ENCODE measurements at regions not wholly inside any gene's neighbourhood (a gene's known extent, or its start where the extent isn't known, plus 50 kb on each side); places are given as distances from the start of the nearest gene placed in this dataset.

GRCh38 chr7:131858611-131859010 is 302.2 kb upstream of the PODXL start (continued):
- no peak for TF ChIP-seq ATOH8 (CRISPR knock-in tag; IDR thresholded peaks at IDR 0.05; ENCODE audit: low read depth)

GRCh38 chr7:131849472-131849871 is 293.0 kb upstream of the PODXL start:
- FAIRE-seq (no peak), ATAC-seq (no peak; a peak in 1 of 6 replicates), DNase-seq (ENCODE audit: low read depth in 1 of 2, low spot score in 1 of 2) (no peak)
- Histone ChIP-seq H3K4me3 (no peak overlapping the region), H3K27ac (no peak overlapping the region), H3K9me3 (0 out of 3 replicates have a peak, but pooled peaks cover 3% of the 10 kb centered on the region), H3K4me1 (peaks cover 6% of the 10 kb centered on the region; the same call in 2 of the 3 replicates), H3K4me2 (no peak overlapping the region)
- ChIA-PET POLR2A (no interaction called here), CTCF (interaction anchor here (0.7 to 3.8 kb wide), 5 partner anchors 10 to 731 kb away, joined by 3 to 44 read pairs (median 5); no protein-coding TSS in a partner anchor)
- no peak for TF ChIP-seq TP53 (CRISPR knock-in tag; IDR thresholded peaks at IDR 0.05)
- TF ChIP-seq EHF (CRISPR knock-in tag; IDR thresholded peaks at IDR 0.05): no peak
- no peak for TF ChIP-seq NR3C1 (IDR thresholded peaks at IDR 0.05)
- no peak for TF ChIP-seq ZNF302 (CRISPR knock-in tag; IDR thresholded peaks at IDR 0.05)
- TF ChIP-seq SMC3 (IDR thresholded peaks at IDR 0.05): no peak
- WGBS (ENCODE audit: missing lambda C conversion rate): 89% methylated on average over 5 of the region's 7 CpGs

GRCh38 chr7:131848033-131848432 is 291.6 kb upstream of the PODXL start:
- no peak overlapping the region for H3K4me3 ChIP-seq
- no peak overlapping the region for H3K27ac ChIP-seq
- H3K4me1 ChIP-seq: peaks cover 17% of the 10 kb centered on the region; the same call in 2 of the 3 replicates
- FAIRE-seq: no peak
- POLR2A ChIA-PET: no interaction called here
- no peak overlapping the region for H3K4me2 ChIP-seq
- DNase-seq (ENCODE audit: low read depth in 1 of 2, low spot score in 1 of 2): no peak
- CTCF ChIA-PET: interaction anchor here (0.6 to 3.8 kb wide), 2 partner anchors 12 to 1894 kb away, joined by 3 to 44 read pairs; no protein-coding TSS in a partner anchor
- 39% methylated on average over 7 of the region's 7 CpGs for WGBS (ENCODE audit: missing lambda C conversion rate)
- TF ChIP-seq FOXS1 (CRISPR knock-in tag; IDR thresholded peaks at IDR 0.05) (no peak), KDM5A (IDR thresholded peaks at IDR 0.05) (no peak), RFX5 (IDR thresholded peaks at IDR 0.05) (no peak), ATOH8 (CRISPR knock-in tag; IDR thresholded peaks at IDR 0.05; ENCODE audit: low read depth) (no peak), NPAS2 (CRISPR knock-in tag; IDR thresholded peaks at IDR 0.05; ENCODE audit: borderline replicate concordance) (no peak), HOXB5 (CRISPR knock-in tag; IDR thresholded peaks at IDR 0.05) (no peak), HOXA7 (CRISPR knock-in tag; IDR thresholded peaks at IDR 0.05) (no peak), JUN (IDR thresholded peaks at IDR 0.05) (no peak), EP300 (IDR thresholded peaks at IDR 0.05) (no peak), FOSL2 (IDR thresholded peaks at IDR 0.05) (no peak), FOSL2 (CRISPR knock-in tag; IDR thresholded peaks at IDR 0.05) (no peak)
- ATAC-seq: no peak
- H3K9me3 ChIP-seq: no peaks in the 10 kb centered on the region

GRCh38 chr7:131845573-131846314 is 289.3 kb upstream of the PODXL start:
- CTCF ChIA-PET: interaction anchor here (1.3 to 3.6 kb wide), 5 partner anchors 10 to 100 kb away, joined by 3 to 35 read pairs (median 5); no protein-coding TSS in a partner anchor

More at GRCh38 chr7:131845573-131846314, 289.3 kb upstream of the PODXL start:
- Histone ChIP-seq H3K4me1 (peaks cover 17% of the 10 kb centered on the region; the same call in 2 of the 3 replicates), H3K27ac (no peak overlapping the region), H3K9me3 (no peaks in the 10 kb centered on the region), H3K4me2 (no peak overlapping the region), H3K4me3 (no peak overlapping the region)
- FAIRE-seq (no peak), ATAC-seq (no peak), DNase-seq (ENCODE audit: low read depth in 1 of 2, low spot score in 1 of 2) (no peak)
- POLR2A ChIA-PET: interaction anchor here (0.7 kb wide), 1 partner anchor 427 kb away, joined by 6 read pairs; no protein-coding TSS in a partner anchor
- TF ChIP-seq MAFK (IDR thresholded peaks at IDR 0.05; ENCODE audit: partially characterized antibody) (no peak), ATOH8 (CRISPR knock-in tag; IDR thresholded peaks at IDR 0.05; ENCODE audit: low read depth) (no peak), HEYL (CRISPR knock-in tag; IDR thresholded peaks at IDR 0.05) (no peak), TP53 (CRISPR knock-in tag; IDR thresholded peaks at IDR 0.05) (no peak), FOXS1 (CRISPR knock-in tag; IDR thresholded peaks at IDR 0.05) (no peak), JUN (IDR thresholded peaks at IDR 0.05) (no peak)
- WGBS (ENCODE audit: missing lambda C conversion rate): 68% methylated on average over 8 of the region's 8 CpGs

Data from A549 (cell line).